A673 (cell line): ENCODE measurements at regions not wholly inside any gene's neighbourhood (a gene's known extent, or its start where the extent isn't known, plus 50 kb on each side); places are given as distances from the start of the nearest gene placed in this dataset.

Experiments
- BruUV-seq: library from RNA; stranded (reverse); fragments of 400-500 nt; replicated peaks from 2 replicates; lab custom pipeline; 2021; lab: Mats Ljungman, UMichigan
- CTCF ChIA-PET: fragments of 300-600 bp; sonication (Branson Sonifier 250); formaldehyde crosslinking; loops from one replicate; lab custom pipeline; 2022; ENCODE audit warnings: antibody characterized with exemption; lab: Charles Lee
- POLR2A ChIA-PET: fragments of 300-600 bp; sonication (Branson Sonifier 250); formaldehyde crosslinking; loops from one replicate; lab custom pipeline; 2022; ENCODE audit warnings: antibody characterized with exemption; ENCODE audit not compliant: low non-redundant PET; lab: Charles Lee
- DNase-seq: peaks from one replicate; pipeline ENCODE4 v3.0.0-alpha.2; 2015; ENCODE audit warnings: low spot score
- H3K27ac ChIP-seq: fragments of 200-600 bp; sonication (generic); 2 replicates; pipeline ENCODE4 v1.5.1; 2016; ENCODE audit warnings: mixed run types, low read depth, mild to moderate bottlenecking, mixed read lengths, antibody characterized with exemption, low read length; ENCODE audit not compliant: poor library complexity, severe bottlenecking
- H3K27me3 ChIP-seq: fragments of 200-600 bp; sonication (generic); replicated peaks from 2 replicates; pipeline ENCODE4 v1.6.1; 2017; ENCODE audit warnings: mixed run types, low read depth, mild to moderate bottlenecking, mixed read lengths, antibody characterized with exemption, low read length; ENCODE audit not compliant: insufficient read depth, poor library complexity
- H3K36me3 ChIP-seq: fragments of 200-600 bp; sonication (generic); 2 replicates; pipeline ENCODE4 v1.6.1; 2016; ENCODE audit warnings: mixed run types, mild to moderate bottlenecking, mixed read lengths, antibody characterized with exemption, low read length; ENCODE audit not compliant: insufficient read depth, poor library complexity, severe bottlenecking
- H3K4me1 ChIP-seq: fragments of 200-600 bp; sonication (generic); 2 replicates; pipeline ENCODE4 v1.6.1; 2017; ENCODE audit warnings: mixed run types, mild to moderate bottlenecking, mixed read lengths, antibody characterized with exemption, low read length; ENCODE audit not compliant: insufficient read depth, poor library complexity, severe bottlenecking
- H3K4me3 ChIP-seq: fragments of 200-600 bp; sonication (generic); 2 replicates; pipeline ENCODE4 v1.5.1; 2016; ENCODE audit warnings: low read depth, mixed run types, mild to moderate bottlenecking, mixed read lengths, low read length; ENCODE audit not compliant: poor library complexity, severe bottlenecking
- H3K9me3 ChIP-seq: fragments of 200-600 bp; sonication (generic); 2 replicates; pipeline ENCODE4 v1.6.1; 2016; ENCODE audit warnings: mixed run types, low read depth, mild to moderate bottlenecking, mixed read lengths, antibody characterized with exemption, low read length; ENCODE audit not compliant: poor library complexity, severe bottlenecking
- CTCF ChIP-seq: fragments of 300-800, 200-600 bp; sonication (generic); conservative IDR thresholded peaks from 2 replicates; pipeline ENCODE4 v1.5.1; 2017; ENCODE audit warnings: low read depth, mild to moderate bottlenecking, antibody characterized with exemption, low read length, moderate library complexity, mixed read lengths
- EZH2 ChIP-seq: fragments of 200-600 bp; sonication (generic); IDR thresholded peaks from 2 replicates; pipeline ENCODE4 v1.6.1; 2017; ENCODE audit warnings: borderline replicate concordance, low read depth, mild to moderate bottlenecking, mixed read lengths, antibody characterized with exemption, low read length; ENCODE audit not compliant: poor library complexity, severe bottlenecking
- intact Hi-C: fragments of 100-400 bp; cut with micrococcal nuclease; formaldehyde crosslinking; loops from one replicate; pipeline ENCODE4 v1.10.0; 2022; ENCODE audit not compliant: unreplicated experiment

DNA sequence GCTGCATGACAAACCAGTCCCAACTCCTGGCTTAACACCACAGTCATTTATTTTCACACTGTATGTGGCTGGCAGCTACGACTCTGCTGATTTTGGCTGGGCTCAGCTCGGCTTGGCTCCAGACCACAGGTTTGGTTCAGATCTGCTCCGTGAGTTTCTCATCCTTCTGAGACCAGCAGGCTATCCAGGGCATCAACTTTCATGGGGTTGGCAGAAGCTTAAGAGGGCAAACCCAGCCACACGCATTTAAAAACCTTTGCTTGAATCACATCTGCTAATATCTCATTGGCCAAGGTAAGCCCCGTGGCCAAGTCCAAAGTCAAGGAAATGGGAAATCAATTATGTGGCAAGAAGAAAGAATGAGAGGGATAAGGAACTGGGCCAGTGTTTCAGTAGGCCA lies 574.2 kb downstream of the MATN1 start:
- CTCF ChIA-PET = no interaction called here
- intact Hi-C loops = no loop called here
- Histone ChIP-seq H3K9me3 (peaks cover 8% of the 10 kb centered on the region), H3K27ac (peak overlapping the region; percentile 17), H3K27me3 (no peaks in the 10 kb centered on the region), H3K4me1 (peaks cover 20% of the 10 kb centered on the region), H3K4me3 (no peak overlapping the region), H3K36me3 (no peaks in the 10 kb centered on the region)
- no TSS peak for BruUV-seq
- no peak for DNase-seq
- POLR2A ChIA-PET = no interaction called here
- TF ChIP-seq CTCF = no peak
- no peak for TF ChIP-seq EZH2

DNA sequence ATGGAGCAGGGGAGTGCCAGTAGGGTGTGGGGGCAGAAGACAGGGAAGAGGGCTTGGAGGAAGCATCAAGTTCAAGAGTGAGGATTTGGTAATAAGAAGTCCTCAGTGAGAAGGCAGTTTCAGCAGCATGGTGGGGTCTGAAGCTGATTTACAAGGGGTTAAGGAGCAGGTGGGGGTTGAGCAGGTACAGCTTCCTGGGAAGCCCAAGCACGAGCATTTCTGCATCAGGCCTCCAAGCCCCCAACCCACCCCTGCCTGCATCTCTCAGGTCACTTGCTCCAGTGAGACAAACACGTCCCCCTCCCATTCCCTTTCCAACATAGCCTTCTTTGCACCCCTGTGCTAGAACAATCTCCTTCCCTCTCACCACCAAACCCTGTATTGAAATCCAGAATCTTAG lies 574.7 kb downstream of the MATN1 start:
- no TSS peak for BruUV-seq

GRCh38 chr1:30147188-30147587 lies 576.2 kb downstream of the MATN1 start:
- Histone ChIP-seq H3K9me3 (peaks cover 8% of the 10 kb centered on the region), H3K27ac (peak overlapping the region; percentile 55), H3K36me3 (no peaks in the 10 kb centered on the region), H3K4me3 (no peak overlapping the region), H3K27me3 (no peaks in the 10 kb centered on the region), H3K4me1 (peaks cover 20% of the 10 kb centered on the region)
- BruUV-seq = no TSS peak
- DNase-seq = peak; percentile 50
- TF ChIP-seq CTCF (no peak), EZH2 (no peak)
- ChIA-PET POLR2A (no interaction called here), CTCF (no interaction called here)
- intact Hi-C loops = no loop called here

More for the DNA sequence above, 574.7 kb downstream of the MATN1 start:
- DNase-seq = no peak
- intact Hi-C loops = no loop called here
- peaks cover 20% of the 10 kb centered on the region for H3K4me1 ChIP-seq
- H3K27me3 ChIP-seq = no peaks in the 10 kb centered on the region
- ChIA-PET CTCF (no interaction called here), POLR2A (no interaction called here)
- peaks cover 8% of the 10 kb centered on the region for H3K9me3 ChIP-seq
- H3K27ac ChIP-seq = no peak overlapping the region
- no peaks in the 10 kb centered on the region for H3K36me3 ChIP-seq
- TF ChIP-seq EZH2 = no peak
- no peak for TF ChIP-seq CTCF
- H3K4me3 ChIP-seq = no peak overlapping the region
